GM12891 (cell line): ENCODE measurements at regions not wholly inside any gene's neighbourhood (a gene's known extent, or its start where the extent isn't known, plus 50 kb on each side); places are given as distances from the start of the nearest gene placed in this dataset.

Experiments
- DNase-seq: peaks from one replicate; pipeline ENCODE4 v3.0.0; 2011; ENCODE audit warnings: low spot score; ENCODE audit not compliant: insufficient read length
- FAIRE-seq: peaks from 2 replicates; lab custom pipeline; 2011; peaks lifted over from hg19 to GRCh38; lab: Jason Lieb, UNC
- PAX5 ChIP-seq: IDR thresholded peaks from 2 replicates; pipeline ENCODE4 v1.6.1; 2011; ENCODE audit warnings: low read length, moderate library complexity, mild to moderate bottlenecking; ENCODE audit not compliant: insufficient read depth, severe bottlenecking
- POLR2A ChIP-seq: IDR thresholded peaks from 2 replicates; pipeline ENCODE4 v1.6.1; 2011; ENCODE audit warnings: low read depth, low read length, control low read depth
- POLR2AphosphoS5 ChIP-seq: IDR thresholded peaks from 2 replicates; pipeline ENCODE4 v1.6.1; 2011; ENCODE audit warnings: low read depth, low read length, control low read depth
- POU2F2 ChIP-seq: IDR thresholded peaks from 2 replicates; pipeline ENCODE4 v1.6.1; 2011; ENCODE audit warnings: low read depth, mild to moderate bottlenecking, control low read depth, low read length, moderate library complexity
- SPI1 ChIP-seq: IDR thresholded peaks from 2 replicates; pipeline ENCODE4 v1.6.1; 2011; ENCODE audit warnings: low read depth, low read length, control low read depth
- TAF1 ChIP-seq: IDR thresholded peaks from 2 replicates; pipeline ENCODE4 v1.6.1; 2011; ENCODE audit warnings: low read depth, low read length, control low read depth

DNA sequence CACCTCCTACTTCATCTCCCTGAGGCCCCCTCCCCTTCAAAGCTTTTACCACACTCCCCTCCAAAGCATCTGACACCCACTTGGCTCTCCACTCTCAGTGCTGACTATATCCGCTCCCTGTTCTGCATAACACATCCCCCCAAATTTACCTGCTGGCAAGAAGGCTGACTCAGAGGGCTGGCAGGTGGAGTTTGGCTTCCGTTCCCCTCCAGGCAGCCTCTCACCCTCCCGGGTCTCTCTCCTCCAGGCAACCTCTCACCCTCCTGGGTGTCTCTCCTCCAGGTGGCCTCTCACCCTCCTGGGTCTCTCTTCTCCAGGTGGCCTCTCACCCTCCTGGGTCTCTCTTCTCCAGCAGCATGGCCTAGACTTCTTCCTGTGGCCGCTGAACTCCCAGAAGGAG, 562.1 kb downstream of the NPHP4 start:
- no peak for FAIRE-seq
- no peak for DNase-seq

DNA sequence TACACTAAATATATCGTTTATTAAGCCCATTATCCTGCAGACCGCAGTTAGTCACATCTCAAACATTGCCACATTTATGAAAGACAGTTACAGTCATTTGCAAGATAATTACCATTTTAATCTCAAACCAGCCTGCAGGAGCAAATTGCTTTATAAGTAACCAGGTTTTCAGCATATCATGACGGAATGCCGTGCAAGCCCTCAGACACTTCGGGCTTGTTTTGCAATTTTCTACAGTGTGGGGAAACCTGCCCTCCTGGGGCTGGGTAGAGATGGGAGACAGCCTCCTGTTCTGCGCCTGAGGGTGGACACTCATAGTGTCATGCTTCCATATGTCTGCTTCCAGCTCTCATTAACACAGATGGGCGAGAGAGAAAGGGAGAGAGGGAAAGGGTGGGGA, 563.9 kb downstream of the NPHP4 start:
- FAIRE-seq = no peak
- DNase-seq = no peak
- TF ChIP-seq SPI1 = no peak
- no peak for TF ChIP-seq PAX5
- no peak for TF ChIP-seq POLR2A
- no peak for TF ChIP-seq TAF1
- TF ChIP-seq POLR2AphosphoS5 = no peak
- no peak for TF ChIP-seq POU2F2

More for the DNA sequence above, 562.1 kb downstream of the NPHP4 start:
- no peak for TF ChIP-seq TAF1
- TF ChIP-seq SPI1 = no peak
- TF ChIP-seq PAX5 = no peak
- no peak for TF ChIP-seq POU2F2
- TF ChIP-seq POLR2AphosphoS5 = no peak
- TF ChIP-seq POLR2A = no peak

DNA sequence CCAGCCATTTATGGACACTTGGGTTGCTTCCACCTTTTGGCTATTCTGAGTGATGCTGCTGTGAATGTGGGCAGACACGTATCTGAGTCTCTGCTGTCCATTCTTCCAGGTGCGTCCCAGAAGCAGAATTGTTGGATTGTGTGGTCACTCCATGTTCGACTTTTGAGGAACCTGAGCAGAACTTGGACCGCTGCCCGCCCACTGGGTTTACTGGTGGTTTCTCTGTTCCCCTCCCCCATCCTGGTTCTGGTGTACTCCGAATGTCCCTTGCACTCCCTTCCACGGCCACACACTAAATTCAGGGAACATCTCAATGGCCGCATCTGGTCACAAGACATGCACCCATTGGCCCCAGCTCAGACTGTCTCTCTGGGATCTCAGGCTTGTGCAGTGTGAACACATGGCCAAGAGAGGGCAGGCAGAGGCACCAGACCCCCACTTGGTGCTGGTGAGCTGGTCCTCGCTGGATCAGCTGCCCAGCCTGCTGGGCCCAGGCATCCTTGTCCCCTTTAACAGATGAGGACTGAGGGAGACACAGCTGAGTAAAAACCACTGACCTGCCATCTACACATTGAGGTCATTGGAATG, 565.1 kb downstream of the NPHP4 start:
- no peak for TF ChIP-seq SPI1
- no peak for TF ChIP-seq TAF1
- TF ChIP-seq POLR2AphosphoS5 = no peak
- TF ChIP-seq POLR2A = no peak
- no peak for TF ChIP-seq POU2F2
- no peak for TF ChIP-seq PAX5
- FAIRE-seq = no peak
- no peak for DNase-seq

DNA sequence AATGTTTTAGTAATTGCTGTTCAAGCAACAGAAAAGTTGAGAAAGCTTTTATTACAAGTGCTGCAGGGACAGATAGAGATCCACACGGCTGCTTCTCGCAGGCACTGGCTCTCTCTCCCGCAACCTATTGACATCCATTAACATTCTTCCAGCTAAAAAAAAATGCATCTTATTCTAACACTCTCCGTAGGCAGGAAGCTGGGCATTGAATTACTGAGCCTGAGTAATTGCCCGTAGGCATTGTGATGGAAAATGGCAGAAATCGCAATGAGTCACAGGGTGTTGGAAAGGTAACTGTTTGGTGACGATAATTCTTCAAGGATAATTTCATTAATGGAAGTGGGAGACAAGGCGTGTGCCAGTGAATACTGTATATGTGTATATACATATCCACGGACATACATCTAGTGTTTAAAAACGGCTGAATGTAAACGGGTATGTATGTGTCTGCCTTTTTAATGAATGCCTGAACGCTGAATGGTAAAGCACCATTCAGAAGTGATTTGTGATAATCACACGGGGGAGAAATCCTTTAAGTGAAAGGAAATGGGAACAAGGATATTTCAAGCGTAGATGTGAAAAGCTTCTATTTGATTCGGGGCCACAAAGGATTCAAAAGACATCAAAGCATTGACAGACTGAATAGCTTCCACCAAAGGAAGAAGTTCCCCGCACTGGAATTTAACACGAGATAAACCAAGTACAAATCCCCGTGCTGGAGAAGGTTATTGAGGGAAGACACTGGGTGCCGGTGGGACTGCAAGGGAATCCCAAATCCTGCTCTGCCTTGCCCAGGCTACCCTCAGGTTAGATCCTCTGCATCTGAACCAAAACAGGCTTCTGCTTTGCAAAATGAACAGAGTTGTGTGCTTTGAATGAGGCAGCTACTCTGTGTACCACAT, 567.2 kb downstream of the NPHP4 start:
- no peak for TF ChIP-seq PAX5
- no peak for TF ChIP-seq TAF1
- TF ChIP-seq POLR2AphosphoS5 = no peak
- TF ChIP-seq POLR2A = no peak
- no peak for TF ChIP-seq POU2F2
- DNase-seq (no peak), FAIRE-seq (no peak)

DNA sequence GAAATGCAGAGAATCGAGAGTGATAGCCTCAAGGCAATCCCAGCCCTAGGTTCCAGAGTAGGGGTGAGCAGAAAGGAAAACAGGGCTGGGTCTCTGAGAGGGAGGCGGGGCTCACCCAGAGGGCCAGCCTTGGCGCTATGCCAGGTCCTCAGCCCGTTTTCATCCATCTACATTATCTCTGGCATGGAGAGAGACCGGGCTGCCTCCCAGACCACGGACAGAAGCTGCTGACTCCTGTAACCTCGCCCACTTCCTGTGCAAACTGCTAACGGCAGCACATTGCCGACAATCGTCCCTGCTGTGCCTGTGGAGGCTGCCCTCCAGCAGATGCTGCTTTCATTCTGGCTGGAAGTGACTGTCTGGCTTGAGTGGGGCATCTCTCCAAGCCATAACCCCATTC, 569.1 kb downstream of the NPHP4 start:
- no peak for FAIRE-seq
- TF ChIP-seq SPI1 (no peak), POLR2AphosphoS5 (no peak), POU2F2 (no peak), PAX5 (no peak), POLR2A (no peak), TAF1 (no peak)
- no peak for DNase-seq

DNA sequence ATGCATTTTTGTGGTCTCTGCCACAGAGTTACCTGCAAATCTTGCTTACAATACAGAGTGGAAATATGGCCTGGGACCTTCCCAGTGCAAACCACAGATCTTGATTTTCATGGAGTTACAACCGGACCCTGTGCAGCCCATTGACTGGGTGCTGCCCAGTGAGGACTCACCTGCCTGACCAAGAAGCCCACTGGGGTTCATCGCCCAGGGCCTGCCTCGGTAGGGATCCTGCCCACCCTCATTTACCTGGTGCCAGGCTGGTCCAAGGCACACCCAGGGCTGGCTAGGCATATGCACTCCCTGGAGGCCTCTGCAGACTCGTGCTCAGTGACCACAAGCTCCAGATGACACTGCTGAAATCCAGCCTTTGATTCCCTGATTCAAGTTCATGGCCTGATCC, 572.7 kb downstream of the NPHP4 start:
- TF ChIP-seq SPI1 (no peak), PAX5 (no peak), TAF1 (no peak), POLR2A (no peak), POLR2AphosphoS5 (no peak), POU2F2 (no peak)
- FAIRE-seq (no peak), DNase-seq (no peak)

DNA sequence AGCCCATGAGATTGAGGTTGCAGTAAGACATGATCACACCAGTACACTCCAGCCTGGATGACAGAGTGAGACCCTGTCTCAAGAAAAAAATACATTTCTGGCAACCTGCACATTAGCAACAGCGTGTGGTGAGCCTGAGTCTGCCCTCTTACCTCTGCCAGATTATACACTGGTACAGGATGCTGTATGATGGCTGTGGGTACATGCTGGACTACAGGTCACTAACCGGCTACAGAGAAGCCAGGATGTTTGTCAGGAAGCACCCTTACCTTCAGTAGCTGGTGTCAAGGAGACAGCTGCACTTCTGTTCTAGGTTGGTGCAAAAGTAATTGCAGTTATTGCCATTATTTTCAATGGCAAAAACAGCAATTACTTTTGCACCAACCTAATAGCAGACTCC, 575.7 kb downstream of the NPHP4 start:
- no peak for DNase-seq
- FAIRE-seq = no peak
- no peak for TF ChIP-seq SPI1
- TF ChIP-seq POLR2A = no peak
- no peak for TF ChIP-seq POLR2AphosphoS5

DNA sequence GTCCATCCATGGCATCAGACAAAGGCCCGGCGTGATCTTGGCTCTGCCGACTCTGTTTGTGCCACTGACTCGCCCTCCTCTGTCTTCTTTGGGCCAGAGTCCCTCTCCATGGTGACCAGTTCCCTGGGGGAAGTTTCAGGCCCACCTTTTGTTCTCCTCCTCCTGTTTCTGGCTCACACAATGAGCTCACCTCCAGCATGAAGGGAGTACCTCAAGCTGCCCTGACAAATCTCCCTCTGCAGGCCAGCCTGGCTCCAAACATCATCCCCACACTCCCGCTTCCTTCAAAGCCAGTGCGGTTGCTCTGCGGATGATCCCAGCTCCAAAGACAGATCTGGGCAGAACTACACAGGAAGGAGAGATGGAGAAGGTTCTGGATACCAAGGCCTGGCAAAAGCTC, 576.6 kb downstream of the NPHP4 start:
- FAIRE-seq (no peak), DNase-seq (no peak)
- TF ChIP-seq POLR2A (no peak), PAX5 (no peak), SPI1 (no peak), POU2F2 (no peak), TAF1 (no peak), POLR2AphosphoS5 (no peak)

DNA sequence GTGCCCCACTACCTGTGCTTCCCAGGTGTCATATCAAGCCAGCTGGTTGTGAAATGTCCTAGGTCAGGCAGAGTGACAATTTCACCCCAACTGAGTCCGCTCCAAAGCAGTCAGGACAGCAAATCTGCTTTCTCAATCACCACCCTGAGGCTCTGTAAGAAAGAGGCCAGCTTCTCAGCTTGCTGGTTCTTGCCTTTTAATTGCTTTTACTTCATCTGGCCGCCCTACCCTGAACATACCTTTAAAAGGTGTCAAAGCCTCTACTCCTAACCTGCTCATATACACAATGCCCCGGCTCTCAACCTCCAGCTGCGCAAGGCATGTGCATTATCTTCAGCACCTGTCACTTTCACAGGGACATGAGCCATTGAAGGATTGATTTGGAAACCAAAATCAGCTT, 581.6 kb downstream of the NPHP4 start:
- DNase-seq (no peak), FAIRE-seq (no peak)
- TF ChIP-seq POLR2AphosphoS5 (no peak), POU2F2 (no peak)

DNA sequence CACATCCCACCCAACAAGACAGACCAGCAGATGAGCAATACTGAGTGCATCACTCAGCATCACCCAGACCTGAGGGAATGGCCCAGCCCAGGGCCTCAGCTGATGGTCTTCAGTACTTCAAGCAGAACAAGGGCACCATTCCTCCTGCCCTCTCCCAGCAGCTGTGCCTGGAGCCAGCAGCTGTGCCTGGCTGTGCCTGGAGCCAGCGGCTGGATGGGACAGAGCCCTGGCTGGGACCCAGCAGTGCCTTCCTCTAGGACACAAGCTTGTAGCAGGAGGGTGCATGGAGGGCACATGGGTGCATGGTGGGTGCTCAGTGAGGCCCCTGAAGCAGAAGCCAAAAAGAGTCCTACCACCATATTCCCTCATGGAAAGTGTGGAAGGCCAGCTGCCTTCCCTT, 583.8 kb downstream of the NPHP4 start:
- TF ChIP-seq SPI1 = no peak
- TF ChIP-seq POU2F2 = no peak
- no peak for TF ChIP-seq TAF1
- no peak for TF ChIP-seq PAX5
- no peak for TF ChIP-seq POLR2A
- no peak for TF ChIP-seq POLR2AphosphoS5
- DNase-seq (no peak), FAIRE-seq (no peak)
